Spleen (tissue), 11 donors: ENCODE measurements at regions not wholly inside any gene's neighbourhood (a gene's known extent, or its start where the extent isn't known, plus 50 kb on each side); places are given as distances from the start of the nearest gene placed in this dataset.
"Not testable (repeated sequence)": the region's sequence is repeated elsewhere in the genome, so short reads cannot be mapped to it uniquely, and the experiment has no call there.

Experiments
- DNase-seq: peaks from one replicate; pipeline ENCODE4 v3.0.0-alpha.2; 2020
- H3K27ac ChIP-seq, 8 donors: fragments of 200-600 bp; sonication (generic) in 7 of 8; 1 replicate in 4 of 8; 2 replicates in 4 of 8; pipeline versions ENCODE4 v1.5.0 to v1.8.0; 2016 to 2021; ENCODE audit warnings: inconsistent platforms in 4 of 8, mild to moderate bottlenecking in 4 of 8, moderate library complexity in 1 of 8
- H3K27me3 ChIP-seq, 7 donors: fragments of 200-600 bp; sonication (generic) in 6 of 7; replicated peaks in 1 of 7; 1 replicate in 4 of 7; 2 replicates in 3 of 7; pipeline versions ENCODE4 v1.5.0 to v1.8.0; 2016 to 2021; ENCODE audit warnings: inconsistent platforms in 3 of 7, mild to moderate bottlenecking in 1 of 7
- H3K36me3 ChIP-seq, 6 donors: fragments of 200-600 bp; sonication (generic) in 5 of 6; 1 replicate in 4 of 6; 2 replicates in 2 of 6; pipeline versions ENCODE4 v1.5.0 to v1.8.0; 2016 to 2021; ENCODE audit warnings: inconsistent platforms in 2 of 6
- H3K4me1 ChIP-seq, 6 donors: fragments of 200-600 bp; sonication (generic) in 5 of 6; 1 replicate in 3 of 6; 2 replicates in 3 of 6; pipeline versions ENCODE4 v1.5.0 to v1.8.0; 2016 to 2021; ENCODE audit warnings: inconsistent platforms in 3 of 6
- H3K4me3 ChIP-seq, 8 donors: fragments of 200-600 bp; sonication (generic) in 7 of 8; 1 replicate in 4 of 8; 2 replicates in 4 of 8; pipeline versions ENCODE4 v1.5.0 to v1.8.0; 2016 to 2021; ENCODE audit warnings: inconsistent platforms in 4 of 8, mild to moderate bottlenecking in 4 of 8, moderate library complexity in 2 of 8
- H3K9me3 ChIP-seq, 8 donors: fragments of 200-600 bp; sonication (generic) in 7 of 8; 1 replicate in 4 of 8; 2 replicates in 4 of 8; pipeline versions ENCODE4 v1.5.0 to v1.8.0; 2016 to 2021; ENCODE audit warnings: inconsistent platforms in 4 of 8
- POLR2A ChIP-seq, 3 donors: fragments of 450-650 bp; IDR thresholded peaks; one replicate each; pipeline ENCODE4 v1.5.1; 2017; ENCODE audit warnings: antibody characterized with exemption in 3 of 3, mild to moderate bottlenecking in 1 of 3
- POLR2AphosphoS5 ChIP-seq, 3 donors: sonication (generic); formaldehyde crosslinking; IDR thresholded peaks; one replicate each; pipeline ENCODE4 v1.5.1; 2017; ENCODE audit warnings: antibody characterized with exemption in 3 of 3
- WGBS, 5 donors: extraction: QIAGEN DNeasy Blood & Tissue Kit in 3 of 5; methylation state at CpG; one replicate each; pipeline versions ENCODE4 v1.1.5 to v1.1.7; 2013 to 2018; 5-methylcytosine and 5-hydroxymethylcytosine counted together
- intact Hi-C: fragments of 100-400 bp; cut with DNase I; formaldehyde crosslinking; loops from one replicate; pipeline ENCODE4 v1.15.0; 2023; ENCODE audit warnings: low total_unique reads
- TF ChIP-seq, protein P1 (sequence below), 11 experiments: fragments of 200-600 bp in 7 of 11; fragments of 450-650 bp in 4 of 11; sonication (generic) in 4 of 11; IDR thresholded peaks in 8 of 11; conservative IDR thresholded peaks in 3 of 11; 1 replicate in 7 of 11; 2 replicates in 4 of 11; pipeline versions ENCODE4 v1.4.0 to v1.8.0; 2016 to 2021; ENCODE audit warnings: antibody characterized with exemption in 11 of 11, inconsistent platforms in 4 of 11, mild to moderate bottlenecking in 1 of 11
- donor health status: healthy with polysubstance abuse.
- donor health status: DM: no; HTN: no; CAD: no; lungs with moderate emphysema.
- donor health status: DM: no; HTN: no; CAD: no.
- donor health status: Bipolar disorder and iron deficiency.
- donor health status: healthy.
- donor health status: DM: no; HTN: no; CAD: no.
- donor health status: DM: yes; HTN: yes; CAD: no.

DNA sequence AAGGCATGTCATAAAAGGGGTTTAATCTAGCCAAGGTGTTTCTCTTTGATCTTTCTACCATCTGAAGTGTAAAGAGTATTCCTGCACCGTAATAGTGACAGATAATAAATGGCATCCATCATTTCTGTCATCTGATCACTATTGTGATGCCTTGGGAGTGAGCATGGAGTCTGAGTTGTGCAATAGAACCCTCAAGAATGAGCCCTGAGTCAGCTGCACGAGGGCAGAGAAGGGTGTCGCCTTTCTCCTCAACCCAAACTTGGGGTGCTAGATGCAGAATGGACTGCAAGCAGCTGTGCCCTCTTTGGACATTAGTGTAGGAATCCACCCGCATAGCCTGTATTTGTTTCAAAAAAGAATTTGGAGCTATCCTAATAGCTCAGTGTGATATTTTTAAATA is 115.2 kb downstream of the ZNF37A start:
- no peak for DNase-seq
- intact Hi-C loops = no loop called here
- Histone ChIP-seq H3K4me1 (no peaks in the 10 kb centered on the region), H3K4me3 (no peak overlapping the region), H3K36me3 (no peaks in the 10 kb centered on the region), H3K27ac (no peak overlapping the region), H3K9me3 (peaks cover 0 to 13% (median 2%) of the 10 kb centered on the region in 8 donors), H3K27me3 (no peaks in the 10 kb centered on the region)
- WGBS, 5 donors = 52 to 64% (median 59%) methylated on average over 4 of the region's 4 CpGs
- TF ChIP-seq, protein P1, sequence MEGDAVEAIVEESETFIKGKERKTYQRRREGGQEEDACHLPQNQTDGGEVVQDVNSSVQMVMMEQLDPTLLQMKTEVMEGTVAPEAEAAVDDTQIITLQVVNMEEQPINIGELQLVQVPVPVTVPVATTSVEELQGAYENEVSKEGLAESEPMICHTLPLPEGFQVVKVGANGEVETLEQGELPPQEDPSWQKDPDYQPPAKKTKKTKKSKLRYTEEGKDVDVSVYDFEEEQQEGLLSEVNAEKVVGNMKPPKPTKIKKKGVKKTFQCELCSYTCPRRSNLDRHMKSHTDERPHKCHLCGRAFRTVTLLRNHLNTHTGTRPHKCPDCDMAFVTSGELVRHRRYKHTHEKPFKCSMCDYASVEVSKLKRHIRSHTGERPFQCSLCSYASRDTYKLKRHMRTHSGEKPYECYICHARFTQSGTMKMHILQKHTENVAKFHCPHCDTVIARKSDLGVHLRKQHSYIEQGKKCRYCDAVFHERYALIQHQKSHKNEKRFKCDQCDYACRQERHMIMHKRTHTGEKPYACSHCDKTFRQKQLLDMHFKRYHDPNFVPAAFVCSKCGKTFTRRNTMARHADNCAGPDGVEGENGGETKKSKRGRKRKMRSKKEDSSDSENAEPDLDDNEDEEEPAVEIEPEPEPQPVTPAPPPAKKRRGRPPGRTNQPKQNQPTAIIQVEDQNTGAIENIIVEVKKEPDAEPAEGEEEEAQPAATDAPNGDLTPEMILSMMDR (IDR thresholded peaks at IDR 0.05 in 8 of 11, conservative IDR thresholded peaks at IDR 0.05 in 3 of 11) = no peak

DNA sequence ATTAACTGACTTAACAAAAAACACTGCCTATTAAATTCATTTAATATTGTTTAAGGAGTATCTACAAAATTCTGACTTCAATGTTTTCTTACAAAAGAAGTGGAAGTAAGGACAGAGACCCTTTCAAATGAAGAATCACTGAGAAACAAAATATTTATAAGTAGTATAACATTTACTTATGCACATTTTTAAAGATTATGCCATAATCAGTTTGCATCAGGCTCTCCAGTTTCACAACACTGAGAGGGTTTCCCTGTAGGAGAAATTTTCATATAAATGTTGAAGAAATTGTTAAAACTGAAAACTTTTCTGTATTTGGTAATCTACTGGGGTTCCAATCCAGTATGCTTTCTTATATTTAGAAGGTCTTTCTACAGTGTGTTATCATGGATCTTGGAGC is 115.6 kb downstream of the ZNF37A start:
- H3K9me3 ChIP-seq, H3K36me3 ChIP-seq, H3K27me3 ChIP-seq, H3K27ac ChIP-seq, H3K4me1 ChIP-seq, intact Hi-C loops, DNase-seq, H3K4me3 ChIP-seq: not testable (repeated sequence)

DNA sequence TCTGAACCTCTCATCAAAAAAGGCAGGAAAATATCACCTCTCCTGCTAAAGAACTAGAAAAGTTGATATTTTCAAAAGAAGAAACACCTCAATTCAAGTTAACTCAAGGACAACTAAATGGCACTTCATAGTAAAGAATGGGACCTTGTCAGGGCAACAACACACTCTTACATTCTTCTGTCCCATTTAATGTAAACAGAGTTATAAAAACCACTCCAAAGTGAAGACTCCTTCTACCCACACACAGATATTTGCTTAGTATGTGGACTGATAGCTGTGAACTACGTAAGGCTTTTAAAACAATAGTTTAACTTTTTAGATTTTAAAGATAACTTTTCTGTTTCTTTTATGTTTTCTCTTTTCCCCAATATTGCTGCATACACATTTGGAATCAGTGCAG is 118.3 kb downstream of the ZNF37A start:
- no peak overlapping the region for H3K4me3 ChIP-seq
- no peaks in the 10 kb centered on the region for H3K4me1 ChIP-seq
- no peak overlapping the region for H3K27ac ChIP-seq
- TF ChIP-seq, protein P1 (IDR thresholded peaks at IDR 0.05 in 8 of 11, conservative IDR thresholded peaks at IDR 0.05 in 3 of 11) = no peak
- TF ChIP-seq POLR2A (IDR thresholded peaks at IDR 0.05) (no peak), POLR2AphosphoS5 (IDR thresholded peaks at IDR 0.05) (no peak)
- H3K9me3 ChIP-seq = peaks cover 0 to 18% (median 6%) of the 10 kb centered on the region in 8 donors
- DNase-seq = no peak
- no peaks in the 10 kb centered on the region for H3K36me3 ChIP-seq
- H3K27me3 ChIP-seq = no peaks in the 10 kb centered on the region
- intact Hi-C loops = no loop called here
- 81 to 89% (median 86%) methylated on average over 1 of the region's 1 CpG for WGBS, 5 donors

DNA sequence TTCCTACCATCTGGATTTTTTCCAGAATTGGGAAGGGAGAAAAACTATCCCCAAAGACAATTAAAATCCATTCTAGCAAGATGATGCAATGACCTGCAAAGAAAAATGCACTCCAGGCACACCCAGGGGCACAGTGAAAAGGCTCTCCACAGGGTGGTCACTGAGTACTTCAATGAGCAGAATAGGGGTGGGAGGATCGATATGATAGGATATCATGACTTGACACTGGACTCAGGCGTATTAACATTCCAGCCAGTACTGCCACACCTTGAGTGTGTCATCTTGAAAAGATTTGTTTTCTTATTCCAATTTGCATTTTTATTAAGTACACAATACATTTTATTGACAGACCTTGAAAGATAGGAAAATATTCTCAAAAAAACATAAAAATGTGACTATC is 132.2 kb downstream of the ZNF37A start:
- 76 to 88% (median 80%) methylated on average over 2 of the region's 2 CpGs for WGBS, 5 donors
- intact Hi-C loops = no loop called here
- H3K27me3 ChIP-seq = no peaks in the 10 kb centered on the region
- TF ChIP-seq POLR2A (IDR thresholded peaks at IDR 0.05) (no peak), POLR2AphosphoS5 (IDR thresholded peaks at IDR 0.05) (no peak)
- TF ChIP-seq, protein P1 (IDR thresholded peaks at IDR 0.05 in 8 of 11, conservative IDR thresholded peaks at IDR 0.05 in 3 of 11) = no peak
- DNase-seq = no peak
- H3K9me3 ChIP-seq = peaks cover 0 to 56% (median 33%) of the 10 kb centered on the region in 8 donors
- H3K4me3 ChIP-seq = no peak overlapping the region
- no peaks in the 10 kb centered on the region for H3K36me3 ChIP-seq
- H3K27ac ChIP-seq = no peak overlapping the region
- no peaks in the 10 kb centered on the region for H3K4me1 ChIP-seq

DNA sequence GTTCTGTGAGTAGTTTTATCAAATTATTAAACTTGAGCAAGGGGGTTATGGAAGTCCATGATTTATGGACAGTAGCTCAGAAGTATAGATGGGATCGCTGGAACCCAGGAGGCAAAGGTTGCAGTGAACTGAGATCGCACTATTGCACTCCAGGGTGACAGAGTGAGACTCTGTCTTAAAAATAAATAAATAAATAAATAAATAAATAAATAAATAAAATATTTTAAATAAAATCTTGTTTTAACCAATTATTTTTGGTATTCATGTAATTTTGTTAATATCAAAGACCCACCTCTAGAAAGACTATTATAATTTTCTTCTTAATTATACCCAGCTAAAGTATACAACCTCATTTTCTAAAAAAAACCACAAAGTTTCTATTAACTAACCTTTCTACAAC is 134.3 kb downstream of the ZNF37A start:
- Histone ChIP-seq H3K4me3 (no peak overlapping the region), H3K27ac (no peak overlapping the region), H3K36me3 (no peaks in the 10 kb centered on the region), H3K27me3 (no peaks in the 10 kb centered on the region), H3K4me1 (no peaks in the 10 kb centered on the region), H3K9me3 (peaks cover 0 to 56% (median 31%) of the 10 kb centered on the region in 8 donors)
- TF ChIP-seq POLR2AphosphoS5 (IDR thresholded peaks at IDR 0.05) (no peak), POLR2A (IDR thresholded peaks at IDR 0.05) (no peak)
- TF ChIP-seq, protein P1 (IDR thresholded peaks at IDR 0.05 in 8 of 11, conservative IDR thresholded peaks at IDR 0.05 in 3 of 11) = no peak
- 85 to 89% (median 88%) methylated on average over 2 of the region's 2 CpGs for WGBS, 5 donors
- no peak for DNase-seq
- intact Hi-C loops = no loop called here

DNA sequence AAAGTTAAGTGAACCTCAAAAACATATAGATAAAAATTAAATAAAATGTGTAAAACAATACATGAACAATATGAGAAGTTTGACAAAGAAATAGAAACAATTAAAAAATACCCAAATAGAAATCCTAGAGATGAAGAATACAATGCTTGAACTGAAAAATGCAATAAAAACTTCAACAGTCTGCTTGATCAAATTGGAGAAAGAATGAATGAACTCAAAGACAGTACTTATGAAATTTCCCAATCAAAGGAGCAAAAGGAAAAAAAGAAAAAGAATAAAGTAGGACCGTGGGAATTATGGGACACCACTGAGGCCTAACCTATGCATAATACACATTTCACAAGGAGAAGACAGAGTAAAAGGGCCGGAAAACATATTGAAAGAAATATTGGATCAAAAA is 144.3 kb downstream of the ZNF37A start:
- DNase-seq, H3K27ac ChIP-seq, intact Hi-C loops, H3K27me3 ChIP-seq, H3K4me3 ChIP-seq, H3K36me3 ChIP-seq, H3K4me1 ChIP-seq: not testable (repeated sequence)
- peaks cover 0 to 23% (median 17%) of the 10 kb centered on the region in 8 donors for H3K9me3 ChIP-seq
- WGBS, 5 donors = 76 to 80% (median 78%) methylated on average over 2 of the region's 2 CpGs

DNA sequence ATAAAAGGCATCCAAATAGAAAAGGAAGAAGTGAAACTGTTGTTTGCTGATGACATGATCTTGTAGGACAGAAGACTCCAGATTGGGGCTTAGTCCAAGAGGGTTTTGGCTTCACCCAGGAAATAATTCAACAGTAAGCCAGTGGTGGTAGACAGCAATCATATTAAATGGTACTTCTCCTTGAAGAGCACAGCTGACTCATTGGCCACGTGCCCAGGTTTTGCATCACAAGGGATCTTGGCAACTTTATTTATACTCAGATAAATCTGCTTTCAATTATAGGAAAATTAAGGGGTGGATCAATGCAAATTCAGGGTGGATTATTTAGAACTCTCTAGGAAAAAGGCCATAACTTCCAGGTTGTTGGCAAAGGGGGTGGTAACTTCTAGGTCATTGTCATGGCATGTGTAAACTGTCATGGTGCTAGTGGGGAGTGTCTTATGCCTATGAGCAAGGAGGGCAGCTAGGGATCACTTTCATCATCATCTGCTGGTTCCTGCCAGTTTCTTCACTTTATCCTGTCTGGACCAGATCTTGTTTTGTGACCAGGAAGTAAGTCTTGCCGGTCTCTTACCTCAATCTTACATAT is 148.0 kb downstream of the ZNF37A start:
- 38 to 53% (median 42%) methylated on average over 2 of the region's 2 CpGs for WGBS, 5 donors
- intact Hi-C loops = not testable (repeated sequence)

More for the DNA sequence above, 148.0 kb downstream of the ZNF37A start:
- not testable (repeated sequence) for H3K27me3 ChIP-seq, DNase-seq, H3K4me3 ChIP-seq, H3K4me1 ChIP-seq, H3K27ac ChIP-seq, H3K36me3 ChIP-seq
- peaks cover 0 to 34% (median 25%) of the 10 kb centered on the region in 8 donors for H3K9me3 ChIP-seq
